Stimulated activated naive CD4-positive, alpha-beta T cell treated with Interleukin-2 at 50 U/mL for 16 hours (primary cell): ENCODE measurements at regions not wholly inside any gene's neighbourhood (a gene's known extent, or its start where the extent isn't known, plus 50 kb on each side); places are given as distances from the start of the nearest gene placed in this dataset.

ENCODE experiments used
- DNase-seq: peaks from one replicate; lab custom pipeline; 2025; lab: John Stamatoyannopoulos, UW

GRCh38 chr10:128557149-128557710, 431.0 kb upstream of the MKI67 start:
- DNase-seq: no peak

GRCh38 chr10:128560406-128560805, 434.2 kb upstream of the MKI67 start:
- DNase-seq: no peak

- DNase-seq: no peak
These were observed 434.8 kb upstream of the MKI67 start for GRCh38 chr10:128560993-128561392.

- DNase-seq: no peak
These were observed 437.2 kb upstream of the MKI67 start for GRCh38 chr10:128563387-128563786.

GRCh38 chr10:128563904-128564303, 437.7 kb upstream of the MKI67 start:
- DNase-seq: no peak

- DNase-seq: no peak
These were observed 440.2 kb upstream of the MKI67 start for GRCh38 chr10:128566361-128566968.

- DNase-seq: no peak
These were observed 441.3 kb upstream of the MKI67 start for GRCh38 chr10:128567551-128567950.

GRCh38 chr10:128568041-128568440, 441.8 kb upstream of the MKI67 start:
- DNase-seq: no peak

- DNase-seq: no peak
These were observed 442.3 kb upstream of the MKI67 start for GRCh38 chr10:128568491-128568890.

- no peak for DNase-seq
These were observed 443.0 kb upstream of the MKI67 start for GRCh38 chr10:128568990-128569945.

GRCh38 chr10:128570319-128570995, 444.2 kb upstream of the MKI67 start:
- no peak for DNase-seq

- DNase-seq: no peak
These were observed 444.8 kb upstream of the MKI67 start for GRCh38 chr10:128571071-128571470.

GRCh38 chr10:128571745-128572144, 445.5 kb upstream of the MKI67 start:
- DNase-seq: no peak

GRCh38 chr10:128572696-128573095, 446.5 kb upstream of the MKI67 start:
- DNase-seq: no peak

- DNase-seq: no peak
These were observed 447.1 kb upstream of the MKI67 start for GRCh38 chr10:128573281-128573845.

- DNase-seq: no peak
These were observed 447.8 kb upstream of the MKI67 start for GRCh38 chr10:128573986-128574385.

GRCh38 chr10:128574581-128575210, 448.5 kb upstream of the MKI67 start:
- no peak for DNase-seq

- no peak for DNase-seq
These were observed 449.5 kb upstream of the MKI67 start for GRCh38 chr10:128575761-128576160.

GRCh38 chr10:128576336-128576735, 450.1 kb upstream of the MKI67 start:
- DNase-seq: no peak

- no peak for DNase-seq
These were observed 450.9 kb upstream of the MKI67 start for GRCh38 chr10:128576943-128577670.
